HG02970 (cell line): ENCODE measurements at regions not wholly inside any gene's neighbourhood (a gene's known extent, or its start where the extent isn't known, plus 50 kb on each side); places are given as distances from the start of the nearest gene placed in this dataset.

Experiments
- ATAC-seq: cut with Tn5 transposase; IDR thresholded peaks from one replicate; pipeline ENCODE4 v1.9.1; 2021; ENCODE audit warnings: mild to moderate bottlenecking, moderate library complexity, moderate number of reproducible peaks; ENCODE audit not compliant: unreplicated experiment, low FRiP score

DNA sequence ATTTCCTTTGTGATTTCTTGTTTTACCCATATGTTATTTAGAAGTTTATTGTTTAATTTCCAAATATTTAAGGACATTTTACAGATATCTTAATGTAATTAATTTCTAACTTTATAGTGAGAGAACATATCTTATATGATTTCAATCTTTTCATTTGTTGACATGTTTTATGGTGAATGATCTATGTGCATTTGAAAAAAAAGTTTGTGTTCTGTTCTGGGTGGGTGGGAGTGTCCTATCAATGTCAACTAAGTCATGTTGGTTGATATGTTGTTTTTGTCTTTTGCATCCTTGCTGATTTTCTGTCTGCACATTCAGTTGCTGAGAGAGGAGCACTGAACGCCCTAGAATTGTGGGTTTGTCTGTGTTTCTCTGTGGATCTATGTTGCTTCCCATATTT, 50.3 kb upstream of the CBFA2T3 start:
- ATAC-seq: no peak

DNA sequence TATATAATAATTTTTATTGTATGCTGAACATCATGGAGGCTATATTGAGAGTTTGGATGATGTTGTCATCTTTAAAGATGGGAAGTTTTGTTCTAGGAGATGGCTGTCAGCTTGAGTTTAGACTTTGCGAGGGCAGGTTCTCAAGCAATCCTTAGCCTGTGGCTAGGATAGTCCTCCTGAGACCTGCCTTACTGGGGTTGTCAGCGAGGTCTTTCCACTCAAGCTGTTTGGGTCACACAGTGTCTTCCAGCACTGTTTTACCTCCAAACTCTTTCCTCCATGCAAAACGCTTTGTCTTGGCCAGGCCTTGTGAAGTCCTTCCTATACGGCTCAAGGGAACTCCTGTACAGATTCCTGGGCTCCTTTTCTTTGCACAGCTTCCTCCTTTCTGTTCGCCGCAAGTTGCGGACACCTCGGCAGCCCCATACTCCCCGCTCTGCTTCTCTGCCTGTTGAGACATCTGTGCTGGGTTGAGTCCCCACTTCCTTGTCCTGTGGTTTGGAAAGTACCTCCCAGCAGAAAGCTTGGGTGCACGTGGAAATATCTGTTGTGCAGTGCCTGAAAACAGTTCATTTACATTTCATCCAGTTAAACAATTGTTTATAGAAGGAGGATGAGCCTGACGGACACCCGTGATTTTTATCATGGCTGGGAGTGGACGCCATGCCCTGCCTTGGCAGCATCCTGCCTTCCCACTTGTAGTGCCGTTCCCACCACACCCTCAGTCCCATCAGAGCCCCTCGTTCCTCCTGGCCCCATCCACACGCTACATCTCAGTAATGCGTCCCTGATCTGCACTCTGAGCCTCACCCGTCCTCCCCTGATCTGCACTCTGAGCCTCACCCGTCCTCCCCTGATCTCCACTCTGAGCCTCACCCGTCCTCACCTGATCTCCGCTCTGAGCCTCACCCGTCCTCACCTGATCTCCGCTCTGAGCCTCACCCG, 55.0 kb upstream of the CBFA2T3 start:
- peak; percentile 77 for ATAC-seq

DNA sequence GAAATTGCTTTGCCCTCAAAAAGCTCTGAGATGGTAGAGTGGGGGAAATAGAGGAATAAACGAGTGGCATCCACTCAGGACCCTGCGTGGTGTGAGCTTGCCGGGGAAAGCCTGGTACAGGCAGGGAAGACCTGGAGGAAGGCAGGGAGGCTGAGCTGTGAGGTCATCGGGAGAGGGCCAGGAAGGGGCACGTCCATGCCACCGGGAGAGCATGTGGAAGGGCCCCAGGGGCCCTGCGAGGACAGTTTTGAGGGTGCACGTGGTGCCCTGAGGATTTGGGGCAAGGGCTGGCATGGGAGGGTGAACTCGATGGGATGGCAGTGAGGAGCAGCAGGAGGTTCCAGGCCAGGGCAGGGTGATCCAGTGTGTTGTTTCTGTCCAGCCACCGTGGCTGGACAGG, 56.3 kb upstream of the CBFA2T3 start:
- ATAC-seq: no peak

DNA sequence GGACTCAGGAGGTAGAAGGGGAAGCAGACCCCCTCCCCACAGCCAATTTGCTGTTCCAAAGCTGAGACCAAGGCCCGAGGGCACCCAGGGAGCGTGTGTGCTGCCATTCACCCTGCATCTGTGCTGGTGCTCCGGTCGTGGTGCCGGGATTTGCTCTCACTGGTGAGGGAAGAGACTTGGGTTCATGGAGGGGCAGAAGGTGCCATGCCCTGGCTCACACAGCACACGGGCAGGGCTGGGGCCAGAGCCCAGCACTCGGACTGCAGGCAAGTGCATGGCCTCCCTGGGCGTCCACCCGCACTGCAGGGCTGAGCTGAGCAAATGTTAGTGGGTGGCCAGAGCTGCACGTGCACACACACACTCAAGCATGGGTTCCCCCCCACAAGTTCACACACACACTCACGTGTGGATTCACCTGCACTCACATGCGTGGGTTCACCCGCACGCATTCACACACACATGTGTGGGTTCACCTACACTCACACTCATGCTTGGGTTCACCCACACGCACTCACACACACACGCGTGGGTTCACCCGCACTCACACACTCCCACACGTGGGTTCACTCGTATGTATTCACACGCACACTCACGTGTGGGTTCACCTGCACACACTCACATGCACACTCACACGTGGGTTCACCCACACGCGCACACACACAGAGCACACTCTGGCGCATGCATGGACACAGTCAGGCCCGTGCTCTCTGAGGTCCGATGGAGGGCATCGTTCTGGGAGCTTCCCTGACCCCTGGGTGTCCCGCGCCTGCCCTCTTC, 57.0 kb upstream of the CBFA2T3 start:
- ATAC-seq: no peak

DNA sequence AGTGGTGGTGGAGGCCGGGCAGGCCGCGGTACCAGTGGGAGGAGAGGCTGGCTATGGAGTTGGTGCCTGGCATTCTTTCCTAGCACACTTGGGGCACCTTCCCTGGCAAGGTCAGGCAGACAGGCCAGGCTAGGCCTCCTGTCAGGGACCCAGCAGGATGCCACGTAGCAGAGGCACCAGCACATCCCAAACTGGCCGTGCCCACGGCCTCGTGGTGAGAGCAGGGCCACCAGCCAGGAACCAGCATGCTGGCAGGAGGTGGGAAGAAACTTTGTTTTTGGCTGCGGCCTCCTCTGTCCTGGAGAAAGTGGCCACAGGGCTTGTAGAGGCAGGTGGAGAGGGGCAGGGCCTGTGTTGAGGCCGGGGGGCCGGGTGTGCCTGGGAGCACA, 57.6 kb upstream of the CBFA2T3 start:
- ATAC-seq: no peak

DNA sequence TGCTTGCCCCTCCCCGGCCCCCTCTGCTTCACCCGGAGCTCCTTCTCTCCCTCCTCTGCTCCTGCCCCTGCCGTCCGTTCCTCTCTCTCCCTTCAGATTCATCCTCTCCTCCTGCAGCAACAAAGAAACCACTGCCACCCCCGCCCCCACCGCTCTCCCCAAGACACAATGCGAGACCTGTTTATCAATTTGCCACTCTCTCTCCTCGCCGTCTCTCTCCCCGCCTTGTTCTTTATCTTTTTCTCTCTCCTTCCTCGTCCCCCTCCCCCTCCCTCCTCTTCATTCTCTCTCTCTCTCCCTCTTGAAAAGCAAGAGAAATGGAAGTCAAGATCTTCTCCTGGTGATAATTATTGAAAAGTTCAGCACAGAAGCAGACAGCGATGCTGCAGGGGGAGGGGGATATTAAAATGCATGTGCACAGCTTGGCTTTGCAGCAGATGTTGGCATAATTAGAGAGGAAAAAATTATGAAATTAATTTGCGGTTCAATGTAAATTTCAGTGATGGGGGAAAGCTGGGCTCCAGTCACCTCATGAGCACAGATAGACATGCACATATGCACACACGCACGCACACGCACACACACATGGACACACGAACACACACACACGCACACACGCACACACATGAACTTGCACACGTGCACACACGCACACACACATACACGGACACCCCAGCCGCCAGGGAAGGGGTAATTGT, 58.1 kb upstream of the CBFA2T3 start:
- no peak for ATAC-seq

DNA sequence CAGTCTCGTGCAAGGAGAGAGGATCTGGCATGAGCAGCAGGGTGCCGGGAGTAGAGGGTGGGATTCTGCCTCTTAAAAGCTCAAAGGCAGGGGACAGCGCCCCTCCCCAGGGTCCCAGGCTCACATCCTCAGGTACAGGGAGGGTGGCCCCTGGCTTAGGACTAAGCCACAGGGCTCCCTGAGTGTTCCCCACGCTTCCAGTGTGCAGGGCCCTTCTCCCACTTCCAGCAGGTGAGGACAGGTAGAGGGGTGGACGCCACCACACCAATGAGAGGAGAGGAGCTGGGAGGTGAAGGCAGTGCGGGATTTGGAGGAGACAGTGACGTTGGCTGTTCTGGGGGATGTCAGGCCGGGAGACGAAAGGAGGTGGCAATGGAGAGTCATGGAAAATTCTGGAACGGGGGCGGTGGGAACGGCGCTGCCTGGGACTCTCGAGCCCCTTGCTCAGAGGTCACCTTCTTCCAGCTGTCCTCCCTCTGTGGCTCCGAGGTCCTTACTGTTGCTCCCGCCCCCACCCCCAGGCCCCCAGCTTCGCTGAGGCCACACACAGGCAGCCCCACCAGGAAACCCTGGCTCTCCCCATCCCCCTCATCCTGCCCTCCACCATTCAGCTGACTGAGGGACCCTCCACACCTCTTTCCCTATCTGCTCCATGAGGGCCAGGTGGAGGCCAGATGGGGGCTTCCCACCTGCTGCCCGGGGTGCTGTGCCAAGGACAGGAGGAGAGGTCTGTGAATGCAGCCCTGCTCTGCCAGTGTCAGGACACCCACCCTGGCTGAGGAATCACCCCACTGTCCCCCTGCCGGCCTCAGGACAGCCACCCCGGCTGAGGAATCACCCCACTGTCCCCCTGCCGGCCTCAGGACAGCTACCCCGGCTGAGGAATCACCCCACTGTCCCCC, 57.7 kb upstream of the ACSF3 start:
- ATAC-seq: no peak

DNA sequence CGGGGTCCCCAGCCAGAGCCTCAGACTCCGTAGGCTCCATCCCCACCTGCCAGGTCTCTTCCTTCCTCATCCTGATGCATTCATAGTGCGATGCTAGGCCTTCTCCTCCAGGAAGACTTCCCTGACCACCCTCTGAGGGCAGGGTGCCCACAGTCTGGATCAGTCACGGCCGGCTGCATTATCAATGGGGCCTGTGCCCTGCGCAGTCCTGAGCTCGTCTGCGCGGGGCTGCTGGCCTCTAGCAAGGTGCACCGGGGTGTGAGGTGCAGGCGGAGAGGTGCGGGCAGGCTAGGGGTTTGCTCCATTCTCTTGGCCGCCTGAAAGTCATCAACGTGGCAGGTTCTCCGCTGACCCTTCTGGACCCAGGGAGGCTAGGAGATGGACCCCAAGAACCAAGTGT, 56.9 kb upstream of the ACSF3 start:
- no peak for ATAC-seq

DNA sequence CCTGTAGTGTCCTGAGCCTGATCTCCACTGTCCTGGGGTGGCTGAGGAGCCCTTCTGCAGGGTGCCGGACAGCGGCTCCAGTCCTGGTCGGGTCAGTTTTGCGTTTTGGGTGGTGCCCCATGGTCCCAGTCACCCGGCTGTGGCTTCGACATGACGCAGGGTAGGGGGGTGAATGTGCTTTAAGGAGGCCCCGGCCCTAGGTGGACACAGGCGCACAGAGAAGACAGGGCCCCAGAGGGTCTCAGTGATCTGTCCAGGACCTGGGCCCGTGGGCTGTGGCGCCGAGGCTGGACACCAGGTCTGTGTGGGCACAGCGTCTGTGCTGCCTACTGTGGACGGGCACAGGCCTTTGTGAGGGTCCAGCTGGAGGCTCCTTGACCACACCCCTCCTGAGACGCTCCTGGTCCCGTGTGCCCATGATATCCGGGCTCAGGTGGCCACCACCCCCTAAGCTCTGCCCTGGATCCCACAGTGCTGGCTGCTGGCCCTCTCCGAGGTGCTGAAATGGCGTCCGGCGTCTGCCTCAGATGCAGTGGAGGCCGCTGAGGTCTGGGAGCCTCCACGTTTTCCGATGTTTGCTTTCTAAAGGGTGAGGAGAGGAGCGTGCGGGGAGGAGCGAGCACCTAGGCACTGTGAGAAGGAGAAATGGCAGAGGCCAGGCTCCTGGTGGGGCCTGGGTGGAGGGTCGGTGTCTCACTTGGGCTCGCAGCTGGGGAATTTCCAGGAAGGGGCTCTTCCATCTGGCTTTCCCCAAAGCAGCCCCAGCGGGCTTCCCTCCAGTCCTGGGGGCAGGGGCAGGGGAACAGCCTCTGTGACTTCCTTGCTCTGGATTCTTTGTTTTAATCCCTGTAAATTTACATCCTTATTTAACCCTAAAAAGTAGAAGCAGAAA, 56.1 kb upstream of the ACSF3 start:
- ATAC-seq: no peak

DNA sequence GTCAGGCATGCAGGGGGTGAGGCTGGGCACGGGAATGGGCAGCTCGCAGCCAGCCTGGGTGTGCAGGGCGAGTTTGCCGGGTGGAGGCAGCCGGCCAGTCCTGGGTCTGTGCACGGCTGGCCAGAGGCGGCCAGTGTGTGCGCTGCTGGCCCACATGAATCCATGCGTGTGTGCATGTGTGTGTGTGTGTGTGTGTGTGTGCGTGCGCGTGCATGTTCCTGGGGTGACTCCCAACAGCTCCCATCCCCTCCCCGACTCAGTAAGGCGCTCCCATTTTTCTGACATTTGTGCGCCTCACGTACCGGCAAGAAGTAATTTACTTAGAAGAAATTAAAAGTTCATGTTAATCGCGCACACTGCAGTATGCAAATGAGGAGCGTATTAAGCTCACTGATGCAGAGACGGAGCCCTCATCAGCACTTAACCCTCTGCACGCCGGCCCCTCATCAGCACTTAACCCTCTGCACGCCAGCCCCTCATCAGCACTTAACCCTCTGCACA, 55.4 kb upstream of the ACSF3 start:
- no peak for ATAC-seq

DNA sequence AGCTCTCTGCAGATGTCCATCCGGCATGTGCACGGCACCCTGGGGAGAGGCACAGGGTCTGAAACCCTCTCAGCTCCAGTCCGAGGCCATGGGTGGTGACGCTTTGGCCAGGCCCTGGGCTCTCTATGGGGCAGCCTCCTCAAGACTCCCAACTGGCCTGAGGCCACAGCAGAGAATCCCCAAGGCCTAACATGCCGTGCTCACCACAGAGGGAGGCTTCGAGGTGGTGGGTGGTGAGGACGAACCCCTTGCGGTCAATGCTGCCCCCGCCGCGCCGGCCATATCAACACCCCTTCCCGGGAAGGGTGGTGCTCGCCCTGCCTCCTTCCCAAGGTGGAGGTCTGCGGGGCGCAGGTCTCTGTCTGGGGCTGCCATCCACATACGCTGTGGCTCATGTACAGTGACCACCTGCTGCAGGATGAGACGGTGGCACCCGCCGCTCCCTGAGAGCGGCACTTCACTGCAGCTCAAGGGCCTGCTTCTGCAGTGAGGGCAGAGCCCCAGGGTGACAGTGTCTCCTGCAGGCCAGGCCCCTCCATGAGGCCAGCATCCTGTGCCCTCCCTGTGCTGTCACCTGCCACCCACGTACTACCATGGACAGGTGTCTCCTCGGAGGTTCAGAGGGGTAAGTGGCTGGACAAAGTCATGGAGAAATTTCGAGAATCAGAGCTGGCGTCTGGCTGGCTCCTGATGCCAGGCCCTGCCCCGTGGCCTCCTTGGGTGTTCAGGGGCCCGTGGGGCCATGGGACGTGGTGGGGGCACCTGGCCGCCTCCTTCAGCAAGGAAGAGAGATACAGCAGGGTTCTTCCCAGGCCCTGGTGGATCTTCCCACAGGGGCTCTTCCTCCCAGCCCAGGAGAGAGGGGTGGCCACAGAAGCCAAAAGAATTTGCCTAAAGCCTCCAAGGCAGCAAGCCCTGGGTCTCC, 54.6 kb upstream of the ACSF3 start:
- ATAC-seq: no peak

DNA sequence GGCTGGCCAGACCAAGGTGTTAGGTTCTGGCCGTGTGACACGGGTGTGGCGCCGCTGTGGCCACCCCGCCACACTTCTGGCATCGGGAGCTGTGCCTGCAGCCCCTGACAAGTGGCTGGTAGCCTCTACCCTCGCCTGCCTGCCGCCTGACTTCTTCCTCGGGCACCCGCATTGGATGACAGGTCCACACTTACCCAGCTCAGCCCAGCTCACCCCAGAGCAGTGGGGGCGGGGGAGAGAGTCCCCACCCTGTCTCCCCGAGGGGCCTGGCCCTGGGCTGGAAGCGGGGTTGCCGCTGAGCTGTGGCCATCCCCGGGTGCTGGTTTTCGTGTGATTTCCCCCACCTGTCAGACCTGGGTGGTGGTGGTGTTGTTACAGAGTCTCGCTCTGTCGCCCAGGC, 53.9 kb upstream of the ACSF3 start:
- ATAC-seq: no peak

DNA sequence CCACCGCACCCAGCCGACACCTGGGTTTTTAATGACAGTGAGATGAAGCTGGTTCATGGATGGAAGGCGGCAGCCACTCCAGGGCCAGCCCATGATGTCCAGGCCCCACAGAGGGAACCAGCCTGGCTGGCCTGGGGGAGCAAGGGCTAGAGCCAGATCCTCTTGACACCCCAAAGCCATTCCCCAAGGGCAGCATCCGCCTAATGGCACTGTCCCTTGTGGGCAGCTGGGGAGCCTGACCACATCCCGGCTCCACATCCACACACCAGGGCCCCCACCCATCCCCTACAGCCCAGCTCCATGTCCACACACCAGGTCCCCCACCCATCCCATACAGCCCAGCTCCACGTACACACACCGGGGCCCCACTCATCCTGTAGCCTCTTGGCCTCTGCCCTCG, 53.3 kb upstream of the ACSF3 start:
- no peak for ATAC-seq

DNA sequence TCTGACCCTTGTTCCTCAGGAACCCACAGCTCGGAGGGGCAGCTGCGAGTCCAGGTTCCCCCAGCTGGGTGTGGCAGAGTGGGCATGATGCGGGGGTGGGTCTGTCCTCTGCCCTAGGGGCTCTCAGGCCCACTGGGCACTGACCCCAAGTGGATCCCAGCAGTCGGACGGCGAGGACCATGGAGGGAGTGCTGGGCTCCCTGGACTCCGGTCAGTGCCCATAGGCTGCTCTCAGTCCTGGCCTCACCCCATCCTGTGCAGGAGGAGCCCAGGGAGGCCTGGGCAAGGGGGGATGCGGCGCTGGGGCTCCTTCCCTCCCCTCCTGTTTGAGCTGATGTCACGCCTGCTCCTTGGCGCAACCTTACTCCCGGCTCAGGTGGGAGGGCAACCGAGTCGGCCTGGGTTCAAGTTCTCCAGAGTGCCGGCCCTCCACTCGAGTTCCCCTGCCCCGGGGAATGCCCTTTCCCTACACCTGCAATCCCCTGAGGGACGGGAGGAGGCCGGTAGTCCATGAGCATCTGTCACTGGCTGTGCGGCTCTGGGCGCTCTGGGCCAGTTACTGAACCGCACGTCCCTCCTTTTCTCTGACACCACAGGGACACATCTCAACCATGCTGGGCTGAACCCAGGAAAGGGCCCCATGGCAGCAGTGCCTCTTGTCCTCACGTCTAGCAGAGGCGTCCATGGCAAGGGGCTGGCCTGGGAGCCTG, 52.6 kb upstream of the ACSF3 start:
- no peak for ATAC-seq

DNA sequence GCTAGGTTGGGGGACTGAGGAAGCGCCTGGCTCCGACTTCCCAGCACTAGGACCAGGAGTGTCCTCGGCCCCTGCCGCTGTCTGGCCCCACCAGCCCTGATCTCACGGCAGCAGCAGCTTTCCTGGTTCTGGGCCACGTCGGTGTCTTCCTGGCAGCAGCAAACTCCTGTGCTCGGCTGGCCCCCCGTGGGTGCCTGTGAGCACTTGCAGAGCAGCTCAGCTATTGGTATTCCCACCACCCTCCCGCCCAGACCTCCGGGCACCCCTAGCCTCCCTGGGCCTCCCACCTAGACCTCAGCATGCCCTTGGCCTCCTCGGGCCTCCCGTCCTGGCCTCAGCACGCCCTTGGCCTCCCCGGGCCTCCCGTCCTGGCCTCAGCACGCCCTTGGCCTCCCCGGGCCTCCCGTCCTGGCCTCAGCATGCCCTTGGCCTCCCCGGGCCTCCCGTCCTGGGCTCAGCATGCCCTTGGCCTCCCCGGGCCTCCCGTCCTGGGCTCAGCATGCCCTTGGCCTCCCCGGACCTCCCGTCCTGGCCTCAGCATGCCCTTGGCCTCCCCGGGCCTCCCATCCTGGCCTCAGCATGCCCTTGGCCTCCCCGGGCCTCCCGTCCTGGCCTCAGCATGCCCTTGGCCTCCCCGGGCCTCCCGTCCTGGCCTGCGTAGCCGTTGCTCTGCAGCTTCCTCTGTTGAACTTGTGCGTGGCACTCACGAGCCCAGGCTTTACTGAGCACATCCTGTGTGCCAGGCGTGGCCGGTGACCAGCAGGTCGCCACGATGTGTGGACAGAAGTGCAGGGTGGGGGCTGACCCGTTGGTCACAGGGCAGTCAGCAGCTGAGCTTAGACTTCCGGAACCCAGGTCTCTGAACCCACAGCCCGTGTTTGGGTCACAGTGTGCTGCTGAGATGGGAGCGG, 51.8 kb upstream of the ACSF3 start:
- no peak for ATAC-seq
